C1 segment of cervical spinal cord (tissue), 14 donors: ENCODE measurements at regions not wholly inside any gene's neighbourhood (a gene's known extent, or its start where the extent isn't known, plus 50 kb on each side); places are given as distances from the start of the nearest gene placed in this dataset.
"Not testable (repeated sequence)": the region's sequence is repeated elsewhere in the genome, so short reads cannot be mapped to it uniquely, and the experiment has no call there.

ENCODE experiments used
- DNase-seq, 14 donors: peaks; one replicate each; lab custom pipeline; 2025; lab: John Stamatoyannopoulos, UW

- peak in 1 of 14 donors; percentile 27 for DNase-seq
Measured at GRCh38 chr16:29258946-29259634, 147.4 kb downstream of the NPIPB11 start.

GRCh38 chr16:29257419-29258336 lies 148.8 kb downstream of the NPIPB11 start:
- peak in 2 of 14 donors; percentile 9 to 86 for DNase-seq

GRCh38 chr16:29256501-29256981 lies 150.0 kb downstream of the NPIPB11 start:
- DNase-seq = no peak

GRCh38 chr16:29255957-29256356 lies 150.6 kb downstream of the NPIPB11 start:
- not testable (repeated sequence) for DNase-seq

- DNase-seq = not testable (repeated sequence)
Measured at GRCh38 chr16:29255496-29255796, 151.1 kb downstream of the NPIPB11 start.

- no peak for DNase-seq
Measured at GRCh38 chr16:29254676-29255495, 151.6 kb downstream of the NPIPB11 start.

- DNase-seq = not testable (repeated sequence)
Measured at GRCh38 chr16:29253716-29254590, 152.6 kb downstream of the NPIPB11 start.

- DNase-seq = not testable (repeated sequence)
Measured at GRCh38 chr16:29253066-29253590, 153.4 kb downstream of the NPIPB11 start.

- DNase-seq = not testable (repeated sequence)
Measured at GRCh38 chr16:29252311-29252710, 154.2 kb downstream of the NPIPB11 start.

GRCh38 chr16:29251571-29252011 lies 154.9 kb downstream of the NPIPB11 start:
- not testable (repeated sequence) for DNase-seq

- not testable (repeated sequence) for DNase-seq
Measured at GRCh38 chr16:29250923-29251434, 155.5 kb downstream of the NPIPB11 start.

GRCh38 chr16:29250469-29250868 lies 156.0 kb downstream of the NPIPB11 start:
- DNase-seq = not testable (repeated sequence)

GRCh38 chr16:29248940-29249318 lies 157.6 kb downstream of the NPIPB11 start:
- DNase-seq = not testable (repeated sequence)

- not testable (repeated sequence) for DNase-seq
Measured at GRCh38 chr16:29248306-29248939, 158.1 kb downstream of the NPIPB11 start.

GRCh38 chr16:29246091-29246490 lies 160.4 kb downstream of the NPIPB11 start:
- DNase-seq = not testable (repeated sequence)

GRCh38 chr16:29237971-29238370 lies 168.5 kb downstream of the NPIPB11 start:
- no peak for DNase-seq

- DNase-seq = not testable (repeated sequence)
Measured at GRCh38 chr16:29237495-29237894, 169.0 kb downstream of the NPIPB11 start.

- not testable (repeated sequence) for DNase-seq
Measured at GRCh38 chr16:29237023-29237422, 169.5 kb downstream of the NPIPB11 start.

GRCh38 chr16:29235836-29236370 lies 170.6 kb downstream of the NPIPB11 start:
- not testable (repeated sequence) for DNase-seq
